ENCODE measurements at regions not wholly inside any gene's neighbourhood (a gene's known extent, or its start where the extent isn't known, plus 50 kb on each side); places are given as distances from the start of the nearest gene placed in this dataset.

- no peak for TF ChIP-seq CTCF (IDR thresholded peaks at IDR 0.05)
- TF ChIP-seq POLR2A (IDR thresholded peaks at IDR 0.05), result no peak
Observed at GRCh38 chr2:10209406-10209935, 86.9 kb downstream of the RRM2 start.
